Progenitor cell of endocrine pancreas (in vitro differentiated cells): ENCODE measurements at regions not wholly inside any gene's neighbourhood (a gene's known extent, or its start where the extent isn't known, plus 50 kb on each side); places are given as distances from the start of the nearest gene placed in this dataset.

Experiments
- DNase-seq: peaks from one replicate; pipeline ENCODE4 v3.0.0; 2021; ENCODE audit warnings: low spot score; ENCODE audit not compliant: unreplicated experiment
- H3K27ac Mint-ChIP-seq: 2 replicates; pipeline ENCODE4 v1.8.0; 2021; ENCODE audit warnings: mild to moderate bottlenecking, moderate library complexity, mixed read lengths
- H3K27me3 Mint-ChIP-seq: 2 replicates; pipeline ENCODE4 v1.8.0; 2021; ENCODE audit warnings: mixed read lengths
- H3K36me3 Mint-ChIP-seq: 2 replicates; pipeline ENCODE4 v1.8.0; 2022; ENCODE audit warnings: mixed read lengths; ENCODE audit not compliant: insufficient read depth
- H3K4me1 Mint-ChIP-seq: 2 replicates; pipeline ENCODE4 v1.8.0; 2021; ENCODE audit warnings: low read depth, mixed read lengths
- H3K4me3 Mint-ChIP-seq: 2 replicates; pipeline ENCODE4 v1.8.0; 2021; ENCODE audit warnings: low read depth, mild to moderate bottlenecking, moderate library complexity, mixed read lengths
- H3K9me3 Mint-ChIP-seq: 2 replicates; pipeline ENCODE4 v1.8.0; 2021; ENCODE audit warnings: low read depth, mixed read lengths
- CTCF ChIP-seq: fragments of 200-600 bp; sonication (generic); IDR thresholded peaks from one replicate; pipeline ENCODE4 v1.5.0; 2021; ENCODE audit warnings: antibody characterized with exemption, mild to moderate bottlenecking; ENCODE audit not compliant: unreplicated experiment

- no peaks in the 10 kb centered on the region for H3K27me3 Mint-ChIP-seq
- no peaks in the 10 kb centered on the region for H3K4me1 Mint-ChIP-seq
- DNase-seq = no peak
- H3K4me3 Mint-ChIP-seq = no peak overlapping the region
- no peaks in the 10 kb centered on the region for H3K36me3 Mint-ChIP-seq
- H3K27ac Mint-ChIP-seq = no peak overlapping the region
- TF ChIP-seq CTCF = no peak
- H3K9me3 Mint-ChIP-seq = peaks cover 12% of the 10 kb centered on the region
Measured at GRCh38 chr4:146041139-146042004, 102.7 kb upstream of the ZNF827 start.

GRCh38 chr4:146040623-146041022 lies 102.0 kb upstream of the ZNF827 start:
- H3K27me3 Mint-ChIP-seq = no peaks in the 10 kb centered on the region
- H3K36me3 Mint-ChIP-seq = no peaks in the 10 kb centered on the region
- peak overlapping the region; percentile 63 for H3K27ac Mint-ChIP-seq

GRCh38 chr4:146033149-146033548 lies 94.5 kb upstream of the ZNF827 start:
- no peak overlapping the region for H3K4me3 Mint-ChIP-seq
- H3K27ac Mint-ChIP-seq = peak overlapping the region; percentile 46
- TF ChIP-seq CTCF = no peak
- no peak for DNase-seq
- H3K4me1 Mint-ChIP-seq = peaks cover 27% of the 10 kb centered on the region
- H3K9me3 Mint-ChIP-seq = peaks cover 11% of the 10 kb centered on the region
- no peaks in the 10 kb centered on the region for H3K27me3 Mint-ChIP-seq
- peaks cover 1% of the 10 kb centered on the region for H3K36me3 Mint-ChIP-seq

More at GRCh38 chr4:146040623-146041022, 102.0 kb upstream of the ZNF827 start:
- TF ChIP-seq CTCF = no peak
- Mint-ChIP-seq H3K4me3 (no peak overlapping the region), H3K4me1 (no peaks in the 10 kb centered on the region), H3K9me3 (peaks cover 12% of the 10 kb centered on the region)
- DNase-seq = no peak

GRCh38 chr4:146032234-146032860 lies 93.7 kb upstream of the ZNF827 start:
- peaks cover 11% of the 10 kb centered on the region for H3K9me3 Mint-ChIP-seq
- no peaks in the 10 kb centered on the region for H3K27me3 Mint-ChIP-seq
- no peak overlapping the region for H3K4me3 Mint-ChIP-seq
- DNase-seq = no peak
- peaks cover 1% of the 10 kb centered on the region for H3K36me3 Mint-ChIP-seq
- H3K27ac Mint-ChIP-seq = peak overlapping the region; percentile 46
- H3K4me1 Mint-ChIP-seq = peaks cover 27% of the 10 kb centered on the region
- no peak for TF ChIP-seq CTCF

- H3K4me1 Mint-ChIP-seq = peaks cover 27% of the 10 kb centered on the region
- no peak for DNase-seq
- H3K9me3 Mint-ChIP-seq = peaks cover 11% of the 10 kb centered on the region
- H3K4me3 Mint-ChIP-seq = no peak overlapping the region
- peaks cover 1% of the 10 kb centered on the region for H3K36me3 Mint-ChIP-seq
- no peak for TF ChIP-seq CTCF
- no peaks in the 10 kb centered on the region for H3K27me3 Mint-ChIP-seq
- peak overlapping the region; percentile 68 for H3K27ac Mint-ChIP-seq
Measured at GRCh38 chr4:146029939-146030710, 91.5 kb upstream of the ZNF827 start.
